Epidermal melanocyte (primary cell): ENCODE measurements at regions not wholly inside any gene's neighbourhood (a gene's known extent, or its start where the extent isn't known, plus 50 kb on each side); places are given as distances from the start of the nearest gene placed in this dataset.
"Not testable (repeated sequence)": the region's sequence is repeated elsewhere in the genome, so short reads cannot be mapped to it uniquely, and the experiment has no call there.

ENCODE experiments used
- DNase-seq: peaks from one replicate; pipeline ENCODE4 v3.0.0; 2011; ENCODE audit warnings: low spot score; ENCODE audit not compliant: insufficient read length

- DNase-seq = no peak
Measured at GRCh38 chr4:153937289-153937688, 148.4 kb upstream of the SFRP2 start.

- no peak for DNase-seq
Measured at GRCh38 chr4:153936121-153936520, 147.2 kb upstream of the SFRP2 start.

GRCh38 chr4:153934688-153935017 is 145.8 kb upstream of the SFRP2 start:
- DNase-seq = no peak

- no peak for DNase-seq
Measured at GRCh38 chr4:153933915-153934687, 145.2 kb upstream of the SFRP2 start.

GRCh38 chr4:153931804-153932203 is 142.9 kb upstream of the SFRP2 start:
- DNase-seq = no peak

GRCh38 chr4:153929675-153930074 is 140.8 kb upstream of the SFRP2 start:
- no peak for DNase-seq

- DNase-seq = no peak
Measured at GRCh38 chr4:153927451-153927850, 138.6 kb upstream of the SFRP2 start.

GRCh38 chr4:153922148-153922547 is 133.3 kb upstream of the SFRP2 start:
- DNase-seq = no peak

GRCh38 chr4:153919667-153920066 is 130.8 kb upstream of the SFRP2 start:
- DNase-seq = no peak

GRCh38 chr4:153916273-153916755 is 127.4 kb upstream of the SFRP2 start:
- no peak for DNase-seq

GRCh38 chr4:153912301-153912700 is 123.4 kb upstream of the SFRP2 start:
- DNase-seq = no peak

- DNase-seq = no peak
Measured at GRCh38 chr4:153909672-153910071, 120.8 kb upstream of the SFRP2 start.

GRCh38 chr4:153906231-153906630 is 117.3 kb upstream of the SFRP2 start:
- DNase-seq = no peak

GRCh38 chr4:153905231-153905630 is 116.3 kb upstream of the SFRP2 start:
- DNase-seq = no peak

- DNase-seq = peak; percentile 38
Measured at GRCh38 chr4:153904011-153904410, 115.1 kb upstream of the SFRP2 start.

- DNase-seq = no peak
Measured at GRCh38 chr4:153901220-153901619, 112.3 kb upstream of the SFRP2 start.

GRCh38 chr4:153900426-153900825 is 111.5 kb upstream of the SFRP2 start:
- no peak for DNase-seq

GRCh38 chr4:153890761-153891160 is 101.9 kb upstream of the SFRP2 start:
- no peak for DNase-seq

GRCh38 chr4:153887217-153887616 is 98.3 kb upstream of the SFRP2 start:
- no peak for DNase-seq

GRCh38 chr4:153884325-153884724 is 95.4 kb upstream of the SFRP2 start:
- no peak for DNase-seq

- no peak for DNase-seq
Measured at GRCh38 chr4:153880983-153881382, 92.1 kb upstream of the SFRP2 start.

- DNase-seq = no peak
Measured at GRCh38 chr4:153877898-153878297, 89.0 kb upstream of the SFRP2 start.

- DNase-seq = no peak
Measured at GRCh38 chr4:153873741-153874140, 84.9 kb upstream of the SFRP2 start.

- not testable (repeated sequence) for DNase-seq
Measured at GRCh38 chr4:153866766-153867165, 77.9 kb upstream of the SFRP2 start.
